MCF 10A (cell line): ENCODE measurements at regions not wholly inside any gene's neighbourhood (a gene's known extent, or its start where the extent isn't known, plus 50 kb on each side); places are given as distances from the start of the nearest gene placed in this dataset.

Experiments used
- BruUV-seq: library from RNA; stranded (reverse); fragments of 400-500 nt; replicated peaks from 2 replicates; lab custom pipeline; 2021; lab: Mats Ljungman, UMichigan
- CTCF ChIA-PET: fragments of 300-600 bp; sonication (Branson Sonifier 250); formaldehyde crosslinking; extraction: SDS; loops from one replicate; lab custom pipeline; 2021; ENCODE audit warnings: antibody characterized with exemption, inconsistent platforms; lab: Yijun Ruan, JAX
- POLR2A ChIA-PET: fragments of 300-600, 350-650 bp; sonication (Branson Sonifier 250); formaldehyde crosslinking; extraction: SDS; loops from one replicate; lab custom pipeline; 2020; ENCODE audit warnings: antibody characterized with exemption, inconsistent platforms; lab: Yijun Ruan, JAX
- DNase-seq: peaks from one replicate; pipeline ENCODE4 v3.0.0-alpha.2; 2018; ENCODE audit not compliant: unreplicated experiment
- H3K27ac Mint-ChIP-seq: one replicate; pipeline ENCODE4 v1.8.0; 2022; ENCODE audit warnings: mild to moderate bottlenecking, low read depth, mixed read lengths; ENCODE audit not compliant: unreplicated experiment
- H3K27me3 Mint-ChIP-seq: one replicate; pipeline ENCODE4 v1.8.0; 2022; ENCODE audit warnings: mixed read lengths; ENCODE audit not compliant: insufficient read depth, unreplicated experiment
- H3K36me3 Mint-ChIP-seq: one replicate; pipeline ENCODE4 v1.8.0; 2022; ENCODE audit warnings: mild to moderate bottlenecking, moderate library complexity, mixed read lengths; ENCODE audit not compliant: insufficient read depth, unreplicated experiment
- H3K4me1 Mint-ChIP-seq: one replicate; pipeline ENCODE4 v1.8.0; 2022; ENCODE audit warnings: mixed read lengths; ENCODE audit not compliant: insufficient read depth, unreplicated experiment
- H3K4me3 Mint-ChIP-seq: one replicate; pipeline ENCODE4 v1.8.0; 2022; ENCODE audit warnings: mild to moderate bottlenecking, moderate library complexity, mixed read lengths; ENCODE audit not compliant: unreplicated experiment
- H3K9me3 Mint-ChIP-seq: one replicate; pipeline ENCODE4 v1.8.0; 2022; ENCODE audit warnings: mixed read lengths; ENCODE audit not compliant: unreplicated experiment
- CTCF ChIP-seq: fragments of 200-600 bp; IDR thresholded peaks from one replicate; pipeline ENCODE4 v1.8.0; 2022; ENCODE audit warnings: antibody characterized with exemption, mild to moderate bottlenecking; ENCODE audit not compliant: unreplicated experiment
- intact Hi-C: fragments of 100-400 bp; cut with micrococcal nuclease; formaldehyde crosslinking; loops from 2 replicates; pipeline ENCODE4 v1.14.1; 2022

- no peak for TF ChIP-seq CTCF
- Mint-ChIP-seq H3K27ac (no peak overlapping the region), H3K27me3 (peaks cover 52% of the 10 kb centered on the region), H3K4me3 (no peak overlapping the region), H3K9me3 (no peaks in the 10 kb centered on the region), H3K36me3 (no peaks in the 10 kb centered on the region), H3K4me1 (no peaks in the 10 kb centered on the region)
- intact Hi-C loops = no loop called here
- POLR2A ChIA-PET = no interaction called here
- DNase-seq = no peak
- no TSS peak for BruUV-seq
- CTCF ChIA-PET = interaction anchor here (0.6 kb wide), 1 partner anchor 15 kb away, joined by 3 read pairs; no protein-coding TSS in a partner anchor
Observed at GRCh38 chr15:96746665-96747064, 416.2 kb downstream of the NR2F2 start.

GRCh38 chr15:96747291-96747690 is 416.8 kb downstream of the NR2F2 start:
- no TSS peak for BruUV-seq
- ChIA-PET POLR2A (no interaction called here), CTCF (interaction anchor here (0.6 kb wide), 1 partner anchor 14 kb away, joined by 3 read pairs; no protein-coding TSS in a partner anchor)
- no peaks in the 10 kb centered on the region for H3K4me1 Mint-ChIP-seq
- no peak overlapping the region for H3K4me3 Mint-ChIP-seq
- H3K27me3 Mint-ChIP-seq = peaks cover 46% of the 10 kb centered on the region
- DNase-seq = no peak
- TF ChIP-seq CTCF = no peak
- no peak overlapping the region for H3K27ac Mint-ChIP-seq
- intact Hi-C loops = no loop called here
- H3K36me3 Mint-ChIP-seq = no peaks in the 10 kb centered on the region
- no peaks in the 10 kb centered on the region for H3K9me3 Mint-ChIP-seq

GRCh38 chr15:96750361-96750760 is 419.9 kb downstream of the NR2F2 start:
- Mint-ChIP-seq H3K4me1 (no peaks in the 10 kb centered on the region), H3K27me3 (peaks cover 34% of the 10 kb centered on the region), H3K36me3 (no peaks in the 10 kb centered on the region), H3K9me3 (no peaks in the 10 kb centered on the region), H3K27ac (no peak overlapping the region), H3K4me3 (no peak overlapping the region)
- ChIA-PET CTCF (no interaction called here), POLR2A (no interaction called here)
- intact Hi-C loops = no loop called here
- TF ChIP-seq CTCF = no peak
- no peak for DNase-seq
- BruUV-seq = no TSS peak

DNA sequence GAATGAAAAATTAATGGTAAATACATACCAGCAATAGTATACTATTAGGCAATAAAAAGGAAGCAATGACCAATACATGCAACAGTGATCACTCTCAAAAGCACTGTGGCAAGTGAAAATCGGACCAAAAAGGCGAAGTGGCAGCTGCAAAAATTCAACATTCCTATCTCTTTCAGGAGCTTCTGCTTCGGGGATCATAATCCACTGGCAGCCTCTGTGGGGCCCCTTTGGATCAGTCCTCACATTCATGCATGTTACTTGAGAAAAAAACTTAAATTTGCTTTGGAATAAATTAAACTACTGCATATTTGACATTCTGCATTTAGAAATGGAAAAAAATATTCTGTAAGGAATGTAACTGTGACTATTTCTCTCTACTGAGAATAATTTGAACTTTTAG is 425.6 kb downstream of the NR2F2 start:
- ChIA-PET CTCF (interaction anchor here (0.6 kb wide), 1 partner anchor 1274 kb away, joined by 6 read pairs; no protein-coding TSS in a partner anchor), POLR2A (no interaction called here)
- TF ChIP-seq CTCF = no peak
- DNase-seq = no peak
- Mint-ChIP-seq H3K27ac (no peak overlapping the region), H3K9me3 (no peaks in the 10 kb centered on the region), H3K4me3 (no peak overlapping the region), H3K36me3 (no peaks in the 10 kb centered on the region), H3K27me3 (peaks cover 4% of the 10 kb centered on the region), H3K4me1 (no peaks in the 10 kb centered on the region)
- intact Hi-C loops = no loop called here
- BruUV-seq = no TSS peak
